ENCODE measurements at regions not wholly inside any gene's neighbourhood (a gene's known extent, or its start where the extent isn't known, plus 50 kb on each side); places are given as distances from the start of the nearest gene placed in this dataset.

- DNase-seq = no peak
Measured at GRCh38 chr7:109154748-109155147, 585.1 kb downstream of the DNAJB9 start.

DNA sequence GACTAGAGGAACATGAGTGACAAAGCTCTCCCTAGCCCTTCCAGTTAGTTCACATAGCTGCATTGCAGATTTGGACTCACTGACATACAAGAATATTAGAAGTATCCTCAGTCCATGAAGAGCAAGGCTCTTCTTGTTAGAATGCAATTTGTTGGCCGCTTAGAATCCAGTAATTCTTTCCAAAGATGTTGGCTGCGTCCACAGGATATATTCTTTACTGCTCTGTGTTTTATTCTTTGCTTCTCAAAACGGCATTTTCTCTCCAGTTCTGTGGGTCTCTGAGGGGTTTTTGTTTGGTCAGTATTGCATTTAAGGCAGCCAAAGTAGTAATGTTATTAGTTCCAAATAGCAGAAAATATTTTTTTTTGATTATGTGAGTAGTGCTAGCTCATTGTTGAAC, 588.6 kb downstream of the DNAJB9 start:
- DNase-seq = no peak

DNA sequence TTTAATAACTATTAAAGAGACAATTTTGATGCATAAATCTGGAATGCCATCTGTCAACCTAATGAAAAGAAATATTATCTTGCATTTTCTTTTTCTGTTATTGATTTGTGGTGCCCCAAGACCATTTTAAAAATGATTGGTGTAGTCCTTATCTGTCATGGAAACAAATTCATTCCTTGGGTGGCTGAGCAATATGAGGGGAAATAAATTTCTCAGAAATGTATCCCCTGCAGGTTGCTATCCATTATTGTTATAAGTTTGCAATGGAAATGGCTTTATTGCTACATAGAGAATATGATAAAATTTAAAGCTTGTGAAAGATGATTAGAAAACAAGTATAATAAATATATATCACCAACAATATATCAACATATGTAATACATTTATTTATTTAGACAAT, 607.0 kb downstream of the DNAJB9 start:
- no peak for DNase-seq

DNA sequence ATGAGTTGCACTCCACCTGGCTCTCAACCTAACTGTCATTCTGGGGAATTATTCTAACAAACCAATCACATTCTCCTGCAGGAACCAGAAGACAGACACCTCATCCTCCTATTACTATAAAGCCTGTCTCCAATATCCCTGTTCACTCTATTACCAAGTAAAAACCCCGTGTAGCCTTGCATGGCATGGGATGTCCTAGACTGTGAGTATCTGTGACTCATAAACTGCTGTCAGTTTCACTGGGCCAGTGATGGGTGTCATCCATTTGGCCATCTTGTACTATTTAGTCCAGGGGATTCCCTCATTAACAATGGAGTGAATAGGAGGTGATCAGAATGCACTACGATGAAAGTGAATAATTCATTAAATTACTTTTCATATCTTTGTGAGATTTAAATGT, 608.7 kb downstream of the DNAJB9 start:
- no peak for DNase-seq

GRCh38 chr7:109179601-109180000, 609.9 kb downstream of the DNAJB9 start:
- DNase-seq = no peak

- DNase-seq = no peak
Measured at GRCh38 chr7:109190766-109191398, 621.2 kb downstream of the DNAJB9 start.

GRCh38 chr7:109206196-109206595, 636.5 kb downstream of the DNAJB9 start:
- no peak for DNase-seq

DNA sequence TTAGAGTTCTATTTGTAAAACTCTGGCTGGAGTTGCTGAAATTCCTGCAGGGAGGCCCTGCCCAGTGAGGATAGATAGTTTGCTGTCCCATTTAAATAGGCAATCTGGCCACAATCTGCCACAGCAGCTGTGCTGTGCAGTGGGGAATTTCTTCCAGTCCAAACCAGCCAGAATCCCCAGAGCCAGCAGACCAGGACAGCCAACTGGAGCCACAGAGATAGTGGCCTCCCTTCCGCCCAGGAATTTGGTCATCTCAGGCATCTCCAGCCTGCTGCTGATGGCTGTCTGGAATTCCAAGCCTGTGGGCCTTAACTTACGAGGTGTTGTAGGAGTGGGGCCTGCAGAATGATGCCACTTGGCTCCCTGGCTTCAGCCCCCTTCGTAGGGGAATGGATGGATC, 643.4 kb downstream of the DNAJB9 start:
- no peak for DNase-seq

- no peak for DNase-seq
Measured at GRCh38 chr7:109215341-109215740, 645.7 kb downstream of the DNAJB9 start.

- no peak for DNase-seq
Measured at GRCh38 chr7:109224100-109224499, 654.4 kb downstream of the DNAJB9 start.

GRCh38 chr7:109226699-109227098, 657.0 kb downstream of the DNAJB9 start:
- DNase-seq = no peak

DNA sequence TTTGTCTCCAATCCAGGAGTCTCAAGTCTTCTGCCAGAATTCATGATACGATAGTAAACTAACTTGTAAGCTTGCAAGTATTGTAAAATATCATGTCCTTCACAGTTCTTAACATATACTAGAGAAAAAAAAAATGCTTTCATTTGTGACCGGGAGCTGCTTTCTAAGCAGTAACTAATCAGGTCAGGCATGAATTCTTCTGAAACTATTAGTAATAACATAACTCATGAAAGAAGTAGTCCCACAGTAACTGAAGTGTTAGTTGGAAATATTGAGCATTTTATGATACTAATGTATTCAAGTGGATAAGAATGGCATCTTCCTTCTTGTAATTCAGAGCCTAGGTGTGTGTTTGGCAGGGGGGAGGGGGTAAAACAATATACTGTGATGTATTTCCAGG, 665.6 kb downstream of the DNAJB9 start:
- DNase-seq = no peak

DNA sequence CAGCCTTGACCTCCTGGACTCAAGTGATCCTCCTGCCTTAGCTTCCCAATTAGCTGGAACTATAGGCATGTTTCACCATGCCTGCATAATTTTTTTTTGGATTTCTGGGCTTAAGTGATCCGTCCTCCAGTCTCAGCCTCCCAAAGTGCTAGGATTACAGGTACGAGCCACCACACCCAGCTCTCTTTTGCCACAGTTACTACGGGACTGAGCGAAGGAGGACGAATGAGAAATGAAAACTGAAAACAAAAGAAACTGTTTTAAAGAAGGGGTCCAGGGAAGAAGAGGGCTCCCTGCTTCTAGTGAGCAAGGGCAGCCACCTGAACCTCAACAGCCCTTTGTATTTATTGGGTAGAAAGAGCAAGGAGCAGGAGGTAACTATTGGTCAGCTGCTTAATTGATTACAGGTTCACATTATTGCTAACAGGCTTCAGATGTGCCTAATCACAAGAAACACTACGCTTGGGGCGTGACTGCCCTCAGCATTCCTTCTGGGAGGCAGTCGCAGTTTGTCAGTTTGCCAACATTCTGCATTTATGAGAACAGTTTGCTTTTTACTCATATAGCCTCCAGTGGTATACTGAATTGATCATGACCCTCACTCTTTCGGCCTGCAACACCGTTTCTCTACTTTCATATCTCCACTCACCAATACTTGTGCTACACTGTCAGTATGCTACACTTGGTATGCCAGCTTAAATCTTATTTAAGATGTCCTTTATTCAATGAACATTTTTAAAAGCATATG, 676.8 kb downstream of the DNAJB9 start:
- no peak for DNase-seq

DNA sequence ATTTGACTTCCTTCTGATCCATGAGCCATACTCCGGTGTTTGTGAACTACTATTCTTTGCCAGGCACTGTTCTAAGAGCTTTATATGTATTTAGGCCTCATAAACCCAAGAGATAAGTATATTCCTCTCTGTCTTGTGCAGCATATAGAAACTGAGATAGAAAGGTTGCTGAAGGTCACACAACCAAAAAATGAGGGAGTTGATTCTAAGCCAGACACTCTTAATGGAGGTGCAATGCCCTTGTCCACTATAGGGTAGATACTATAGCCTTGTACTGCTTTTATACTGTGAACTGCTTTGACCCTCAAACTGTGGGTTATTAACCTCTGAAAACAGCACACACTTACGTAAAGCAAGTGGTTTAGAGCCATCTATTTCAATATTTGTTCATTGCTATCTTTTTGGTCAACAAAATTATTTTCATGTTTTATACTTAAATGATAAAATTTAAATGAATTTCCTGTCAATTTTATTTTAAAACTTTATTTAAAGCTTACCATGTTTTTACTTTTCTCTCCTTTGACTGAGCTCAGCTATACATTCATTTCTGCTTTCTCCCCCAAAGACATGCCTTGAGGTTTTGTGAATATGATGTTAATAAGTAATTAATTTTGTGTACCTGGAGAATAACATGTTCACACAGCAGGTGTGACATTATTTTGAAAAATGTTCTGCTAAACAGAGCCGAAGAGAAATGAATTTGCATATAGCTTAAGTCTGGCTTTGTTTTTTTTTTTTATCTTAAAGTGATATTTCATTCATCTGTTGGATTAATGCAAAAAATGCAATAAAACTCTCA, 687.3 kb downstream of the DNAJB9 start:
- no peak for DNase-seq

- no peak for DNase-seq
Measured at GRCh38 chr7:109259151-109259550, 689.5 kb downstream of the DNAJB9 start.

DNA sequence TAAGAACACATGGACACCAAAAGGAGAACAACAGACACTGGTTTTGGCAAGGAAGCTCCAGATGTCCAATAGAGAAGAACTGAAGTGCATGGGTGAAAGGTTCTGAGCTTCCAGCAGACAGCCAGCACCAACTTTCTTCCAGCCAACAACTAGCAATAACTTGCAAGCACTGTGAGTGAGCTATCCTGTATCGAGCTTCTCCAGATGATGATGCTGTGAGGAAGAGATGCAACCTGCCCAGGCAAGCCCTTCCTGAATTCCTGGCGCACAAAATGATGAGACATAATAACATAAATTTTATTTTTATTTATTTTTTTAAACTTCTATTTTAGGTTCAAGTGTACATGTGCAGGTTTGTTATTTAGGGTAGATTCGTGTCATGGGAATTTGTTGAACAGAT, 692.1 kb downstream of the DNAJB9 start:
- no peak for DNase-seq

DNA sequence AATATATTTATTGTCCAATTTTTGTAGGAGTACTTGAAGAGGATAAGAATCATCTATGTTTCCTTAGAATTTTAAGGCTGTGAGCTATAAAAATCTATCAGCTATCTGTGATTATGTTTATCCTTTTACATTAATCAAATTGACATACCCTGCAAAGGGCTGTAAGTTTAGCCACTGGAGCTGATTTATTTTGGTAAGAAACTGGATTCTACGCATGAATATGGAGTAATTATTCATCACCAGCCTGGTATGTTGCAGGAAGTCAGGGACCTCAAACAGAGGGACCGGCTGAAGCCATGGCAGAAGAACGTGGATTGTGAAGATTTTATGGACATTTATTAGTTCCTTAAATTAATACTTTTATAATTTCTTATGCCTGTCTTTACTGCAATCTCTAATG, 696.9 kb downstream of the DNAJB9 start:
- no peak for DNase-seq

- no peak for DNase-seq
Measured at GRCh38 chr7:109276348-109276747, 706.7 kb downstream of the DNAJB9 start.

DNA sequence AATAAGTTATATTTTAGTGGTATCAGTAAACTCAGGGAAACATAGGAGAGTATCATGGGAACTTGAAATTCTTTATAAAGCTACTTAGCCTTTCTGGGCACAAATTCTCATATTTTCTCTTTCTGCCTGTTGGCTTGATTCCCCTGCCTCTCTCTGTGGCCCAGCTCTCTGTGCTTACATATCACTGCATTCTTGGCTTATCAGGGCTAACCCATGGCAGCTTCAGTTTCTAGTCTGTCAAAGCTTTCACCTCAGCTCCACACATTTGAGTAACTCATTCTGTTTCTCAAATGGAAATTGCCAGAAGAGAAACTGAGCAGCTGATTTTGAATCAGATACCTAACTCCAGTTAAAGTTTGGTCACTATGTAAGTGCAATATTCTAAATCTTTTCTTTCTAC, 713.1 kb downstream of the DNAJB9 start:
- no peak for DNase-seq

GRCh38 chr7:109284943-109285342, 715.3 kb downstream of the DNAJB9 start:
- no peak for DNase-seq

- no peak for DNase-seq
Measured at GRCh38 chr7:109295158-109295557, 725.5 kb downstream of the DNAJB9 start.

GRCh38 chr7:109308816-109309215, 739.1 kb downstream of the DNAJB9 start:
- DNase-seq = no peak

GRCh38 chr7:109309790-109310189, 740.1 kb downstream of the DNAJB9 start:
- DNase-seq = no peak
